GM12873 (cell line): ENCODE measurements at regions not wholly inside any gene's neighbourhood (a gene's known extent, or its start where the extent isn't known, plus 50 kb on each side); places are given as distances from the start of the nearest gene placed in this dataset.

ENCODE experiments used
- CTCF ChIP-seq: IDR thresholded peaks from 2 replicates; pipeline ENCODE4 v1.5.1; 2012; ENCODE audit warnings: low read depth, mild to moderate bottlenecking, moderate library complexity, low read length, control low read depth; ENCODE audit not compliant: insufficient read depth; ENCODE audit errors: missing control alignments

GRCh38 chrX:63929608-63930007, 144.6 kb upstream of the ARHGEF9 start:
- no peak for TF ChIP-seq CTCF

DNA sequence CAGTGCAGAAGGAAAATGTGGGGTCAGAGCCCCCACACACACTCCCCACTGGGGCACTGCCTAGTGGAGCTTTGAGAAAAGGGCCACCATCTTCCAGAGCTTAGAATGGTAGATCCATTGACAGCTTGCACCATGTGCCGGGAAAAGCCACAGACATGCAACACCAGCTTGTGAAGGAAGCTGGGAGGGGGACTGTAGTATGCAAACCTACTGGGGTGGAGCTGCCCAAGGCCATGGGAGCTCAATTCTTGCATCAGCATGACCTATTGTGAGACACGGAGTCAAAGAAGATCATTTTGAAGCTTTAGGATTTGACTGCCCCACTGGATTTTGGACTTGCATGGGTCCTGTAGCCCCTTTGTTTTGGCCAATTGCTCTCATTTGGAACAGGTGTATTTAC, 142.8 kb upstream of the ARHGEF9 start:
- no peak for TF ChIP-seq CTCF

DNA sequence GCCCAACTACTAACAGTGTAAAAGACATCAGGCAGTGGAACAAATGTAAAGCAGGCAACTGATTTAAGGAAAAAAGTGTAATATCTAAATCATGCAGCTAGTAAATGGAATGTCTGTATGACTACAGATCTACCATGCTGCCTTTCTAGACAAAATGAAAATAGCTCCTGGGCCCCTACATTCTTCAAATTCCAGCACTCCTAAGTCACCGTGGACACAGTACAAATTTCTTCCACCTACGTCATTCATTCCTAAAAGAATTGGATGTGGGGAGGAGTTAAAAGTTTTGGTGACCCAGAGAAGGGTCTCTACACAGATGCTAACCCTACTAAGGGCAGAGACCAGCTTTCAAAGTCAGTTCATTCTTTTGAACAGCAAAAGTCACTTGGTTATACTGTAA, 137.2 kb upstream of the ARHGEF9 start:
- TF ChIP-seq CTCF = no peak

GRCh38 chrX:63920875-63921274, 135.9 kb upstream of the ARHGEF9 start:
- no peak for TF ChIP-seq CTCF

DNA sequence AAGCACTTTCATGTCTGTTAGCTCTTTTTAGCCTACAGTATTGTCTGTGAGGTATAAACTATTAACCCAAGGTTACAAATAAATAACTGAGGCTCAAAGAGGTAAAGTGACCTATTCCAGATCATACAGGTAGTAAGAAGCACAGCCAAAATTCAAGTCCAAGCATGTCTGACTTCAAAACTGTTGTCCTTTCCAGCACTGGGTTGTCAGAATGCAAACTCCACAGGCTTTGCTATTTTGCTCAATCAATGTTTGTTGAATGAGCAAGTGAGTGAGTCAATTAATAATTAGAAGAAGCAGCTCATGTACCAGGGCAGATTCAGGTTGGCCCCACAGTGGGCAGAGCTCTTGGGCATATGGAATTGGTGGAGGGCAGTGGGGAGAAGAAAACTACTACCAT, 134.1 kb upstream of the ARHGEF9 start:
- TF ChIP-seq CTCF = no peak

DNA sequence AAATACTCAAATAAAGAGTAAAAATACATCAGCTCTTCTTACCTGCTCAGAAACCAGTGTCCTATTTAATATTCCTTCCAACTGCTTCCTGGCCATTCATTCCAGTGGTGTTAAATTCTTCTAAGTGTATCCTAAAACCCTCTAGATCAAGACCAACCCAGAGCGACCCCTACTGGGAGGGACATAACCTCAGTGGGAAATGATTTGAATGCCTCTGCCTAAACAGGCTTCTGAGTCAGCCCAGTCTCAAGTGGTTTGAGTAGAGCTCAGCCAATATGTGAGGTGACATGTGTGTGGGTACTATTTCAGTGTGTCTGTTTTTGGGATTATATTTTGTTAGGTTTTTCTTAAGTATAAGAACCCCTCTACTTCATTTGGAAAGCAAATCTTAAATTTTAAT, 133.6 kb upstream of the ARHGEF9 start:
- peak; percentile 24 for TF ChIP-seq CTCF

GRCh38 chrX:63917296-63917695, 132.3 kb upstream of the ARHGEF9 start:
- TF ChIP-seq CTCF = no peak

GRCh38 chrX:63913719-63914118, 128.7 kb upstream of the ARHGEF9 start:
- no peak for TF ChIP-seq CTCF
